ENCODE measurements at regions not wholly inside any gene's neighbourhood (a gene's known extent, or its start where the extent isn't known, plus 50 kb on each side); places are given as distances from the start of the nearest gene placed in this dataset.

DNA sequence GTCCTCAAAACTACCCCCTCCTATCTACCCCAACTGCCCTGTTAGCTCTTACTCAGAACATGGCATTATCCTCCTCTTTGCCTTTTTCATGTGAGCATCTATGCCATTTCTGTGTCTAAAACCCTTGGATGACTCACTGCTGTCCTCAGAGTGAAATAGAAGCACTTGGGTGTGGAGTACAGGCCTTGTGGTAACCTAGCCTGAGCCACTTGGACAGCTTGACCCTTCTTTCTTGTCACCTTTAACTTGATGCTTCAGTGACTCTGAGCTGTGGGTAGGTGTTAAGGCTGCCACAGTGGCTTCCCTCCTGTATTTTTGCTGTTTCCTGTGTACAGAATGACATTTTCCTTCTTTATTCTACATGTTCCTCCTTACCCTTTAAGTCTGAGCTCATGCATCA lies 391.4 kb downstream of the SH3GL2 start:
- BruUV-seq (replicated peaks), result no TSS peak
- H4K20me1 ChIP-seq (replicated peaks; ENCODE audit: control insufficient read depth, extremely low read depth, insufficient read depth, low read length), result no peaks in the 10 kb centered on the region
- no peak overlapping the region for H3K4me2 ChIP-seq (ENCODE audit: insufficient read depth, low read length)
- ChIA-PET CTCF (interaction anchor here (1.7 kb wide), 1 partner anchor 159 kb away, joined by 4 read pairs; no protein-coding TSS in a partner anchor), POLR2A (no interaction called here)
- no peaks in the 10 kb centered on the region for H3K9me3 ChIP-seq (replicated peaks; ENCODE audit: control insufficient read depth, insufficient read depth, low read length)
- no peak overlapping the region for H3K4me3 ChIP-seq (replicated peaks in 1 of 3; ENCODE audit: insufficient read depth in 1 of 3, low read depth in 1 of 3, low read length in 3 of 3)
- intact Hi-C loops (cut with micrococcal nuclease), result no loop called here
- FAIRE-seq, result no peak
- no peaks in the 10 kb centered on the region for H3K36me3 ChIP-seq (ENCODE audit: control insufficient read depth in 2 of 2, extremely low read depth in 1 of 2, insufficient read depth in 2 of 2, low read length in 2 of 2)
- H2AFZ ChIP-seq (ENCODE audit: low read depth, low read length), result no peak overlapping the region
- dilution Hi-C loops (cut with MboI; ENCODE audit: extremely low pct_ligation_motif_present, low sequenced_read_pairs), result no loop called here
- no peaks in the 10 kb centered on the region for H3K9me1 ChIP-seq (replicated peaks; ENCODE audit: control insufficient read depth, extremely low read depth, insufficient read depth, low read length)
- no peak for DNase-seq (ENCODE audit: low read depth, low spot score)
- H3K27ac ChIP-seq (ENCODE audit: insufficient read depth, low read depth, low read length), result no peak overlapping the region
- peaks cover 0 to 3% of the 10 kb centered on the region in 2 experiments for H3K27me3 ChIP-seq (ENCODE audit: control insufficient read depth in 2 of 2, insufficient read depth in 2 of 2, low read length in 2 of 2)
- no peaks in the 10 kb centered on the region for H3K4me1 ChIP-seq (ENCODE audit: control insufficient read depth, extremely low read depth, insufficient read depth, low read length)
- no peak overlapping the region for H3K9ac ChIP-seq (replicated peaks; ENCODE audit: extremely low read depth, insufficient read depth, low read length)
- no peaks in the 10 kb centered on the region for H3K79me2 ChIP-seq (ENCODE audit: control insufficient read depth, insufficient read depth, low read length)
- TF ChIP-seq GATA2 (IDR thresholded peaks at IDR 0.05; ENCODE audit: insufficient read depth, insufficient read length, low read depth, low read length) (no peak), JUN (IDR thresholded peaks at IDR 0.05; ENCODE audit: borderline replicate concordance, insufficient read depth, insufficient read length, low read depth) (no peak), POLR2AphosphoS5 (IDR thresholded peaks at IDR 0.05; ENCODE audit: insufficient read depth, low read depth, low read length) (no peak), EZH2 (IDR thresholded peaks at IDR 0.05; ENCODE audit: borderline replicate concordance, low read depth, low read length, severe bottlenecking) (no peak), POLR2A (IDR thresholded peaks at IDR 0.05; ENCODE audit: low read depth, low read length) (no peak), FOS (IDR thresholded peaks at IDR 0.05; ENCODE audit: borderline replicate concordance, insufficient read depth, low read length) (no peak), MYC (IDR thresholded peaks at IDR 0.05; ENCODE audit: low read depth, low read length) (no peak), MAX (IDR thresholded peaks at IDR 0.05; ENCODE audit: insufficient read depth, insufficient read length) (no peak)
- TF ChIP-seq, protein P1, sequence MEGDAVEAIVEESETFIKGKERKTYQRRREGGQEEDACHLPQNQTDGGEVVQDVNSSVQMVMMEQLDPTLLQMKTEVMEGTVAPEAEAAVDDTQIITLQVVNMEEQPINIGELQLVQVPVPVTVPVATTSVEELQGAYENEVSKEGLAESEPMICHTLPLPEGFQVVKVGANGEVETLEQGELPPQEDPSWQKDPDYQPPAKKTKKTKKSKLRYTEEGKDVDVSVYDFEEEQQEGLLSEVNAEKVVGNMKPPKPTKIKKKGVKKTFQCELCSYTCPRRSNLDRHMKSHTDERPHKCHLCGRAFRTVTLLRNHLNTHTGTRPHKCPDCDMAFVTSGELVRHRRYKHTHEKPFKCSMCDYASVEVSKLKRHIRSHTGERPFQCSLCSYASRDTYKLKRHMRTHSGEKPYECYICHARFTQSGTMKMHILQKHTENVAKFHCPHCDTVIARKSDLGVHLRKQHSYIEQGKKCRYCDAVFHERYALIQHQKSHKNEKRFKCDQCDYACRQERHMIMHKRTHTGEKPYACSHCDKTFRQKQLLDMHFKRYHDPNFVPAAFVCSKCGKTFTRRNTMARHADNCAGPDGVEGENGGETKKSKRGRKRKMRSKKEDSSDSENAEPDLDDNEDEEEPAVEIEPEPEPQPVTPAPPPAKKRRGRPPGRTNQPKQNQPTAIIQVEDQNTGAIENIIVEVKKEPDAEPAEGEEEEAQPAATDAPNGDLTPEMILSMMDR (IDR thresholded peaks at IDR 0.05; ENCODE audit: extremely low read depth in 1 of 2, insufficient read depth in 1 of 2, low read depth in 1 of 2, low read length in 2 of 2), result no peak
